CD14-positive monocyte (primary cell): ENCODE measurements at regions not wholly inside any gene's neighbourhood (a gene's known extent, or its start where the extent isn't known, plus 50 kb on each side); places are given as distances from the start of the nearest gene placed in this dataset.

Experiments
- DNase-seq, 3 donors: peaks; one replicate each; pipeline ENCODE4 v3.0.0-alpha.2; 2011 to 2022
- H2AFZ ChIP-seq: 2 replicates; pipeline ENCODE4 v1.6.0; 2012; ENCODE audit warnings: mild to moderate bottlenecking, low read depth, low read length, inconsistent platforms; ENCODE audit not compliant: insufficient read depth, poor library complexity, severe bottlenecking
- H3K27ac ChIP-seq, 2 donors: 1 replicate in 1 of 2; 2 replicates in 1 of 2; pipeline ENCODE4 v1.5.1; 2012 to 2013; ENCODE audit warnings: low read length in 2 of 2, control low read depth in 1 of 2, inconsistent platforms in 1 of 2, low read depth in 1 of 2, mild to moderate bottlenecking in 1 of 2
- H3K27me3 ChIP-seq, 2 donors: one replicate each; pipeline versions ENCODE4 v1.6.0 to v1.6.1; 2011 to 2013; ENCODE audit warnings: low read length in 2 of 2; ENCODE audit not compliant: control insufficient read depth in 2 of 2, insufficient read depth in 2 of 2
- H3K36me3 ChIP-seq, 2 donors: replicated peaks in 1 of 2; 1 replicate in 1 of 2; 2 replicates in 1 of 2; pipeline versions ENCODE4 v1.5.1 to v1.6.1; 2012 to 2013; ENCODE audit warnings: low read length in 2 of 2, control low read depth in 1 of 2, inconsistent platforms in 1 of 2, mild to moderate bottlenecking in 1 of 2; ENCODE audit not compliant: insufficient read depth in 2 of 2, control insufficient read depth in 1 of 2
- H3K4me1 ChIP-seq, 2 donors: 1 replicate in 1 of 2; 2 replicates in 1 of 2; pipeline versions ENCODE4 v1.5.1 to v1.6.1; 2012 to 2013; ENCODE audit warnings: low read length in 2 of 2, control low read depth in 1 of 2, inconsistent platforms in 1 of 2, mild to moderate bottlenecking in 1 of 2, moderate library complexity in 1 of 2; ENCODE audit not compliant: insufficient read depth in 2 of 2, control insufficient read depth in 1 of 2
- H3K4me2 ChIP-seq: replicated peaks from 2 replicates; pipeline ENCODE3; 2012; ENCODE audit warnings: low read length, moderate library complexity, mild to moderate bottlenecking; ENCODE audit not compliant: poor library complexity, severe bottlenecking; ENCODE audit errors: extremely low read depth
- H3K4me3 ChIP-seq, 3 experiments: fragments of 200-600 bp in 1 of 3; sonication (generic) in 1 of 3; replicated peaks in 1 of 3; 1 replicate in 2 of 3; 2 replicates in 1 of 3; pipeline ENCODE4 v1.5.1; 2011 to 2013; ENCODE audit warnings: low read length in 3 of 3, mild to moderate bottlenecking in 3 of 3, control low read depth in 2 of 3, low read depth in 2 of 3, inconsistent platforms in 1 of 3, moderate library complexity in 1 of 3
- H3K79me2 ChIP-seq: 2 replicates; pipeline ENCODE4 v1.6.0; 2012; ENCODE audit warnings: mild to moderate bottlenecking, control low read depth, inconsistent platforms, low read length, moderate library complexity; ENCODE audit not compliant: insufficient read depth
- H3K9ac ChIP-seq: 2 replicates; pipeline ENCODE4 v1.6.0; 2017; ENCODE audit warnings: low read length, mild to moderate bottlenecking; ENCODE audit not compliant: insufficient read depth, poor library complexity, severe bottlenecking
- H3K9me3 ChIP-seq, 2 donors: replicated peaks in 1 of 2; 1 replicate in 1 of 2; 2 replicates in 1 of 2; pipeline versions ENCODE4 v1.5.1 to v1.6.1; 2012 to 2013; ENCODE audit warnings: low read length in 2 of 2, control low read depth in 1 of 2; ENCODE audit not compliant: control insufficient read depth in 1 of 2, insufficient read depth in 1 of 2
- H4K20me1 ChIP-seq: 2 replicates; pipeline ENCODE4 v1.6.0; 2012; ENCODE audit warnings: mild to moderate bottlenecking, low read length, control low read depth, moderate library complexity; ENCODE audit not compliant: insufficient read depth
- H3K27ac Mint-ChIP-seq, 7 donors: one replicate each; pipeline ENCODE4 v1.8.0; 2020; ENCODE audit warnings: mild to moderate bottlenecking in 7 of 7, mixed read lengths in 7 of 7, moderate library complexity in 6 of 7, inconsistent platforms in 2 of 7
- H3K27me3 Mint-ChIP-seq, 3 donors: one replicate each; pipeline ENCODE4 v1.8.0; 2021 to 2022; ENCODE audit warnings: low read depth in 3 of 3, mild to moderate bottlenecking in 3 of 3, mixed read lengths in 3 of 3, moderate library complexity in 3 of 3, inconsistent platforms in 1 of 3
- H3K36me3 Mint-ChIP-seq, 2 donors: one replicate each; pipeline ENCODE4 v1.8.0; 2020; ENCODE audit warnings: mixed read lengths in 2 of 2, inconsistent platforms in 1 of 2, mild to moderate bottlenecking in 1 of 2
- H3K4me1 Mint-ChIP-seq: one replicate; pipeline ENCODE4 v1.8.0; 2020; ENCODE audit warnings: mild to moderate bottlenecking, mixed read lengths
- H3K4me3 Mint-ChIP-seq, 2 donors: one replicate each; pipeline ENCODE4 v1.8.0; 2020; ENCODE audit warnings: mild to moderate bottlenecking in 2 of 2, mixed read lengths in 2 of 2, moderate library complexity in 1 of 2
- H3K9me3 Mint-ChIP-seq, 7 donors: one replicate each; pipeline ENCODE4 v1.8.0; 2020 to 2022; ENCODE audit warnings: mixed read lengths in 7 of 7, mild to moderate bottlenecking in 6 of 7, moderate library complexity in 6 of 7, inconsistent platforms in 2 of 7
- CTCF ChIP-seq: fragments of 200-600 bp; IDR thresholded peaks from one replicate; pipeline ENCODE4 v1.8.0; 2022; ENCODE audit warnings: antibody characterized with exemption, mild to moderate bottlenecking
- WGBS: methylation state at CpG from one replicate; pipeline ENCODE4 v1.1.5; 2013; ENCODE audit warnings: missing lambda C conversion rate; ENCODE audit not compliant: insufficient coverage; 5-methylcytosine and 5-hydroxymethylcytosine counted together
- intact Hi-C, 2 donors: fragments of 100-400 bp; cut with micrococcal nuclease; formaldehyde crosslinking; loops; one replicate each; pipeline versions ENCODE4 v1.15.0 to v1.15.1; 2023

GRCh38 chr15:95410757-95411156 lies 919.7 kb upstream of the NR2F2 start:
- DNase-seq = no peak
- Histone ChIP-seq H3K9me3 (no peaks in the 10 kb centered on the region), H3K4me1 (no peaks in the 10 kb centered on the region), H3K79me2 (no peaks in the 10 kb centered on the region), H3K4me2 (no peak overlapping the region), H3K27ac (no peak overlapping the region), H3K36me3 (no peaks in the 10 kb centered on the region), H4K20me1 (no peaks in the 10 kb centered on the region), H3K4me3 (no peak overlapping the region), H2AFZ (no peak overlapping the region), H3K27me3 (no peaks in the 10 kb centered on the region), H3K9ac (no peak overlapping the region)
- peaks cover 0 to 5% (median 1%) of the 10 kb centered on the region in 7 donors for H3K9me3 Mint-ChIP-seq
- H3K36me3 Mint-ChIP-seq = no peaks in the 10 kb centered on the region
- H3K27ac Mint-ChIP-seq = no peak overlapping the region
- H3K4me1 Mint-ChIP-seq = no peaks in the 10 kb centered on the region
- 90% methylated on average over 3 of the region's 4 CpGs for WGBS
- H3K27me3 Mint-ChIP-seq = no peaks in the 10 kb centered on the region
- H3K4me3 Mint-ChIP-seq = no peak overlapping the region
- no peak for TF ChIP-seq CTCF
- intact Hi-C loops = no loop called here

GRCh38 chr15:95416576-95416975 lies 913.9 kb upstream of the NR2F2 start:
- Histone ChIP-seq H3K79me2 (no peaks in the 10 kb centered on the region), H3K27me3 (no peaks in the 10 kb centered on the region), H3K4me2 (no peak overlapping the region), H3K9me3 (peaks cover 0 to 8% of the 10 kb centered on the region in 2 donors), H3K27ac (no peak overlapping the region), H3K9ac (no peak overlapping the region), H3K36me3 (no peaks in the 10 kb centered on the region), H3K4me3 (no peak overlapping the region), H4K20me1 (no peaks in the 10 kb centered on the region), H3K4me1 (no peaks in the 10 kb centered on the region), H2AFZ (no peak overlapping the region)
- Mint-ChIP-seq H3K4me3 (no peak overlapping the region), H3K36me3 (no peaks in the 10 kb centered on the region), H3K9me3 (peaks cover 0 to 9% (median 3%) of the 10 kb centered on the region in 7 donors), H3K4me1 (no peaks in the 10 kb centered on the region), H3K27me3 (peaks cover 0 to 3% (median 0%) of the 10 kb centered on the region in 3 donors), H3K27ac (no peak overlapping the region)
- TF ChIP-seq CTCF = no peak
- no CpG with 5 or more reads among the region's 3 CpGs for WGBS
- intact Hi-C loops = no loop called here
- no peak for DNase-seq
